ENCODE measurements at regions not wholly inside any gene's neighbourhood (a gene's known extent, or its start where the extent isn't known, plus 50 kb on each side); places are given as distances from the start of the nearest gene placed in this dataset.
A peak's percentile ranks its signal among the peaks of the same experiment; 100 is the strongest.

DNA sequence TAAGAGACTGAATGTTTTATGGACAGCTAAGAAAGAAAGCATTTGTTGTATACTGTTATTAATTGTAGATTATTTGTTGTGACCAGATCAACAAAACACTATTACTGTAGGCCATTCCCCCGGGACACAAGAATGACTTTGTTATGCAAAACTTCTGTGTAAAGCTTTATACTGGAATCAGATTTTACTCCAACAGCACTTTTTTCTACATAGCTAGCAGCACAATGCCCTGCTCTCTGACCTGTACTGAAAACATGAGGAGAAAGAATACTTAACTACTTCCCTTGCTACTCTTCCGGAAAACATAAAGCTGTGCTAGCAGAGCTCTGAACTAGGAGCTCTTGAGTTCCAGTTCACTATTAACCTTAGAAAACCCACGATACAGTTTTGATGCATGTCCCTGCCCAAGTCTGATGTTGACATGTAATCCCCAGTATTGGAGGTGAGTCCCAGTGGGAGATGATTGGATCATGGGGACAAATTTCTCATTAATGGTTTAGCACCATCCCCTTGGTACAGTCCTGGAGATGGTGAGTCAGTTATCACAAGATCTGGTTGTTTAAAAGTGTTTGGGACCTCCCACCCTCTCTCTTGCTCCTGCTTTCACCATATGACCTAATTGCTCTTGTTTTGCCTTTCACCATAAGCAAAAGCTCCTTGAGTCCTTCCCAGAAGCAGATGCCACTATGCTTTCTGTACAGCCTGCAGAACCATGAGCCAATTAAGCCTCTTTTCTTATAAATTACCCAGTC is 601.1 kb upstream of the PIK3C3 start:
- no peak for DNase-seq (ENCODE audit: low read depth)

DNA sequence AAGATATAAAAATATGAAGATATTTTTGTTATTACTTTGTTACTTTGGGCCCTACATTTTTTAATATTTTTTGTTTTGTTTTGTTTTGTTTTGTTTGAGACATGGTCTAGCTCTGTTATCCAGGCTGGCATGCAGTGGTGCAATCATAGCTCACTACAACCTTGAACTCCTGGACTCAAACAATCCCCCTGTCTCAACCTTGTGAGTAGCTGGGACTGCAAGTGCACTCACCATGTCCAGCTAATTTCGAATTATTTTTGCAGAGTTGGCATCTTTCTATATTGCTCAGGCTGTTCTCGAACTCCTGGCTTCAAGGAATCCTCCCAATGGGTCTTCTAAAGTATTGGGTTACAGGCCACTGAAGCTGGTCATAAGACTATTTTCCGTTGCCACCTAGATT is 603.6 kb upstream of the PIK3C3 start:
- no peak for DNase-seq (ENCODE audit: low read depth)

DNA sequence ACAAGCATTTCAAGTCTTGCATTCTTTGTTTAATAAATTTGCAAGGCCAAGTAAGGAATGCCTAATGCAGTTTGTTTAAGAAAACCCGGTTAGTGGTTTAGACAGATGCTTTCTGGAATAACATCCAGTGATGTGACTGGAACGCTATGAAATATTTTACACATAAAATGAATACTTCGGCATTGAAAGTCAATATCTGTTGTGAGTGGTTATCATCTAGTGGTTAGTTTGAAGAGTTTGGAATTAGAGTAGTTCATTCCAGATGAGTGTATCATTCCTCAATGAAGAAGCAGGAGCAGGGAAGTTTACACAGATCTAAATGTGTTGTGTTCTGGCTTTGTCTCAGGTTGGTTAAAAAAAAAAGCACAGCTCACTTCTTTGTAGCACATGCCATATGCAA is 608.0 kb upstream of the PIK3C3 start:
- no peak for DNase-seq (ENCODE audit: low read depth)

DNA sequence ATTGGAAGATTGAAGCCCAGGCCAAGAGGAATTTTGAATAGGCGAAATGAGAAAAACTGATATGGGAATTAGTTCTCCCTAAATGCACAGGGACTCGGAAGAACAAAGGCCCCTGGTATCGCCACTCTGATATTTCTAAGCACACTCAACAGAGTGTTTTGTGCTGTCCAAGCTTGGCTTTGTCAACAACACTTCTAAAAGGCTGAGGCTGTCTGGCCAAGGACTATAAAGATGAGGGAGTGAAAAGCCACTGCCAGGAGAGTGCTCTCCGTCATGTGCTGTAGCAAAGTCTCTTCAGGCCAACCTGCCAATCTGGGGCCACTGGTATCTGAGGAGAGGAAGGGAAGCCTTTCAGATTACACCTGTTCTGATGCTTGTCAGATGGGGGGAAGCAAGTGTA is 611.2 kb upstream of the PIK3C3 start:
- DNase-seq (ENCODE audit: low read depth), result no peak

DNA sequence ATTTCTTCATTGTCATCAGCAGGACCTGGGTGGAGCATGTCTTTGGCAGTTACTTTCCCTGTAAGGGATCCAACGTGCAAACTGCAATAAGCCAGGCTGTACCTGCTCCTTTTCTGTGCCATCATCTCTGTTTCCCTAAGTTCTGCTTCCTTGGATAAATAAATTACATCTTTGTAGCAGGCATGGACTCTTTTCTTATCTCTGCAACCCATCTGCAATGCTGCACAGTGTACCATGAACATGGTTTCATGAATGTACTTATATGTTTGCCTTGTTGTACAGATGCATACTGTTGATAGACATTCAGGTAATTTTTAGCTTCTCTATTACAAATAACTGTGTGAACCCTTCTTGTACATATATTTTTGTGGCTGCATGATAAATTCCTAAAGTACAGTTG is 616.7 kb upstream of the PIK3C3 start:
- no peak for DNase-seq (ENCODE audit: low read depth)

DNA sequence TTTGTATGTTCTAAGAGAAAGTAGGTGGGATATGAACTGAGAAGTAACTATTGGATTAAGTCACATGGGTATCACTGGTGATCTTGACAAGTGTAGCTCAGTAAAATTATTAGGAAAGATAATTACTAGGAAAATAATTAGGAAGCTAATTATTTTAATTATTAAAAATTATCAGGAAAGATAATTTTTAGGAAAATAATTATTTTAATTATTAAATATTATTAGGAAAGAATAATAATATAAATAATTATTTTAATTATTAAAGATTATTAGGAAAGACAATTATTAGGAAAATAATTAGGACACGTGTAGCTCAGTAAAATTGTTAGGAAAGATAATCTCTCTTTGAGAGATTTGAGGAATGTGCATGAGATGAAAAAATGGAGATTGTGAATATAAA is 623.4 kb upstream of the PIK3C3 start:
- no peak for DNase-seq (ENCODE audit: low read depth)

DNA sequence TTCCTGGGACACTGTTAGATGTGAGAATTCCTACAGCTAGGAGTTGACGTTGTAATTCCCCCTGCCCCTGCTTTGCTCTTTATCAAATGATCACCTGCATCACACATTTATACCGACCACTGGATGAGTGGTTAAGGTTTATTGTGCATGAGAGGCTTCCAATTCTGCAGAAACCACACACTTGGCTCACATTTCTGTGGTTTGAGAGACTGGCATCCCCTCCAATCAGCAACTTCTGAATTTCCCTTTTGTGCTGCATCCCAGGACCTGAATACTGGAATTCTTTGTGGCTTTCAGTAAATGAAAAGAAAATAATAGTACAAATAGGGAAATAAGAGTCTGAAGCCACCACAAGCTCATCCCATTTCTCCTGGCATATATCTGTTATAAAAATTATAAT is 628.7 kb upstream of the PIK3C3 start:
- DNase-seq (ENCODE audit: low read depth), result peak; percentile 54

DNA sequence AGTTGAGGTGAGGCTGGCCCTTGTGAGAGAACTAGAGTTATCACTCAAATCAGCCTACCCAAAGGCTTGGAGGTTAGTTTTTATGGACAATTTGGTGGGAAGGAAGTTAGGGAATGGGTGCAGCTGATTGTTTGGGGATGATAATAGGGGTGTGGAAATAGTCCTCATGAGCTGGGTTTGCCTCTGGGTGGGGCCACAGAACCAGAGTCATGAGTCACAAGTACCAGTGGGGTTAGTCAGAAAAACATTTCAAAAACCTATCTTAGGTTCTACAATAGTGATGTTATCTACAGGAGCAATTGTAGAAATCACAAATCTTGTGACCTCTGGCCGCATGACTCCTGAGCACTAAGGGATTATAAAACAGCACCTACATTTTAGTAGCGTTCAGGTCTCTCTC is 630.1 kb upstream of the PIK3C3 start:
- DNase-seq (ENCODE audit: low read depth), result peak; percentile 13

DNA sequence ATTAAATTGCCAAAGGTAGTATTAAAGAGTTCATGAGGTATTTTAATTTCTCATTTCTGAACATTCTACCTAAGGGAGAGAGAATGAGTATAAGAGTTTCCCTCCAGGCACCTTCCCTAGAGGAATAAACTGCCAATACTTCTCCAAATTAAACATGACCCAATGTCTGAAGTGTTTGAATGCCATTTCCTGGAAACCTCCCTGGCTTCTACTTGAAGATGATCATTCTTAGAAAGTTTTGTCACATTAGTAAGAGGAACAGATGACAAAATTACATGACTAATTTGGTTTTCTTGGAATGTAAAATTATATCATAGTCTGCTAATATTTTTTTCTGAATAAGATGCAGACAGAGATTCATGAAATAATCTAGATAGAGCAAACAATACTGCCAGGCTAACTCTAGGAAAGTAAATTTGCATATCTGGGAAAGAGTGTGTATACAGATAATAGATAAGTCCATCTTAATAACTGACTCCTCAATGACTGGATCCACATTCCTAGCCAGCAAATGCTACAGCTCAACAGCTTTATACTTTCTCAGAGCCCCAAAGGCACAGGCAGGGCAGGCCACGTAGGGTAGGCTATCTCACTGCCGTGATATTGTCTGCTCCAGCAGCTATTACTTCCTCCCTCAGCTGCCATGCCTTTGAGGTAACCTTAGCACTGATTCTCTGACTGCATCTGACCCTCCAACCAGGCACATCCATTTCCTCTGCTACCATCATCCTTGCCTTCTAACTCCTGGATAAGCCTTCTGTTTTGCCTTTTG is 630.8 kb upstream of the PIK3C3 start:
- DNase-seq (ENCODE audit: low read depth), result no peak

DNA sequence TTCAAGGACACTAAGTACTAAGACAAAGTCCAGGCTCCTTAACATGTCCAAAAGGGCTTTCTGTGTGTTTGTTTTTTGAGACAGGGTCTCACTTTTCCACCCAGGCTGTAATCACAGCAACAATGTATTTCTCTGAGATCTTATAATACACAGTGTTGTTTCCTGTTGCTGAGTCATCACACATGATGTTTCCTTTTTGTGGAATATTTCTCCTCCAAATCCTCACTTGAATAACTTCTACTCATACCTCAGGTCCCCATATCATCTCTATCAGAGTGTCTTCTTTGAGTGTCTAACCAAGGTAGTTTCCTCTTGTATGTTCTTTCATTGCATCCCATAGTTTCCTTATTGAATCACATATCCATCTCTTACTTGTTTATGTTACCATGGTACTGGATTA is 632.0 kb upstream of the PIK3C3 start:
- DNase-seq (ENCODE audit: low read depth), result no peak

DNA sequence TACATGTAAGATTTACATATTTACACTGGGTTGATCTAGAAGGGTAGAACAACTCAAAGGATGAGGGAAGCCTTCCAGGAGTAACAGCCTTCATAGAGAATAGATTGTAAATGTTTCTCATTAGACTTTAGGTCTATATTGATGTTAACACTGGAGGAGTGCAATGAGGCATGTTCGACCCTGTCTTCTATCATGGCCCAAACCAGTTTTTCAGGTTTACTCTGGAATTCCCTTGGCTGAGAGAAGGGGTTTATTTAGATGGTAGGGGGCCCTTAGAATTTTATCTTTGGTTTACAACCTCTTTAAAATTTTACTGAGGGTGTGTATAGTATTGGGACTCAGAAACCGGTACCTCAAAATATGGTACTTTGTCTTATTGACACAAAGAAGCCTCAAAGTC is 634.9 kb upstream of the PIK3C3 start:
- DNase-seq (ENCODE audit: low read depth), result no peak

DNA sequence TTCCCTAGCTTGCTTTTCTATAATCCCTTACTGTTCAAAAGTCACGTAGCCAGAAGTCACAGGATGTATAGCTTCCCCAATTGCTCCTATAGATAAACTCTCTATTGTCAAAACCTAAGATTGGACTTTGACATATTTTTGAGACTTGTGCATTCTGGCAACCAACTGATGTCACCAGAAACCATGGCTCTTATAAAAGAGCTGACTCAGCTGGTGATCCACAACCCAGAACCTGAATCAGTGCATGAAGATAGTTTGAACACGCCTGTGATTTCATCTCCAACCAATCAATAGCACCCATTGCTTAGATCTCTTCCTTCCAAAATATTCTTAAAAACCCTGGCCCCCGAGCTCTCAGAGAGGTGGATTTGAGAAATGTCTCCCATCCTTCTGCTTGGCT is 639.9 kb upstream of the PIK3C3 start:
- no peak for DNase-seq (ENCODE audit: low read depth)

DNA sequence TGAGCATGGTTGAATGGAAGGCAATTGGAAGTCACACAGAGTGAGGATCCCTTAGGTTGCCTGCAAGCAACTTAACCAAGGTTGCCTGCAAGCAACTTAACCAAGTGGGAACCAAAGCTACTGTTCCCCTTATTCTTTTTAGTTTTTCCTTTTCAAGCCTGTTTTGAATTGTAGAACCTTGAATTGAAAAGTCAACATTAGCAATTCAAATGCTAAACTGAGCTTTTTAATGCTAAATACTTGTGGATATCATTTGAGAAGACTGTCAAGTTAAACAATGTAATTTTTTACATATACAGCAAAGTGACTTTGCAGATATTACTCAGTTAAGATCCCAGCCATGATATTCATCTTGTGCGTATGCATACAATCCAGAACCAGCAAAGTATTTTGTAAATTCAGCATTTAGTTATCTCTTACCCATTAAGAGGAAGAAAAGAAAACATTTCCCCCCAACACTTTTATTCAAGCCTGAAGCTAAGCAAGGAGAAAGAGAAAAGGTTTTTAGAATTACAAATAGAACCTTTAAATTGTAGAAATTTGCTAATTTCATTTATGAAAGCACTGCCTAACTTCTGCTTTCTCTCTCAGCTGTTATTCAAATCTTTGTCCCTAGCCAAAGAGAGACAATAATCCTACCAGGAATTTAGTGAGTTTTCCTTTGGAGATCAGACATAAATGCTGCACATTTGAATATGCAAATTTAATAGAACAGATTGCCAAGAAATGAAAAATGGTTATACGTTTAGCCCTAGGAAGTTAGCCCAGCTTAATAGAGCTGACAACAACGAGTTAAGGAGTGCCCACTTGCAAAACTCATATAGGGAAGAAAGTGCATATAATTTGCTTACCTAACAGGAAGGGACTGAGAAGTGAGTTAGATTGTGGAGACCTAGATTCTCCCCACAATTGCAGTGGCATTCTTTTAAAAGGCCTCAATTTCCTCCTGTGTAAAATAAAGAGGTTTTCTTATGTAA is 643.2 kb upstream of the PIK3C3 start:
- no peak for DNase-seq (ENCODE audit: low read depth)

DNA sequence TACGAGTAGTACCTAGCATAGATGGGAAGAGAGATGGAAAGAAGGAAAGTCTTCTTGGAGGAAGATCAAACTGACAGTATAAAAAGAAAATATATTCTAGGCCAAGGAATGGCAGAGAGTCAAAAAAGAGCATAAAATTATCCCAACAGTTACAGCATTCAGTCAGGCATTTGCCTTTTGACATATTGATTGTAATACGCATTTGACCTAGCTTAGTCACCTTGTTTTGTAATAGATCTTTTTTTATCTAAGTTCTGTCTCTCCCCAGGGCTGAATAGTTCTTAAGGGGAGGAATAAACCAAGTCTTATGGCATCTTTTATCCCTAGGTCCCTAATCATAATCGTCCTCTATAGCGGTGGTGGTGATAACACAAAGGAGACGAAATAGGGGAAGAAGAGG is 657.3 kb upstream of the PIK3C3 start:
- DNase-seq (ENCODE audit: low read depth), result no peak

DNA sequence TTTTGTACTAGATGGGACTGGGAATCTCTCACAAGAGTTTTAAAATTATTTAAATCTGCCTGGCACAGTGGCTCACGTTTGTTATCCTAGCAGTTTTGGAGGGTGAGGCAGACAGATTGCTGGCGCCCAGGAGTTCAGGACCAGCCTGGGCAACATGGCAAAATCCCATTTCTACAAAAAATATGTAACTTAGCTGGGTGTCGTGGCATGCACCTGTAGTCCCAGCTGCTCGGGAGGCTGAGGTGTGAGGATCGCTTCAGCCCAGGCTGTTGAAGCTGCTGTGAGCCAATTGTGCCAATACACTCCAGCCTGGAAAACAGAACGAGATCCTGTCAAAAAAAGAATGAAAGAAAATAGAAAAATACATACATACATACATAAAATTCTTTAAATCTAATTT is 685.7 kb upstream of the PIK3C3 start:
- no peak for DNase-seq (ENCODE audit: low read depth)

DNA sequence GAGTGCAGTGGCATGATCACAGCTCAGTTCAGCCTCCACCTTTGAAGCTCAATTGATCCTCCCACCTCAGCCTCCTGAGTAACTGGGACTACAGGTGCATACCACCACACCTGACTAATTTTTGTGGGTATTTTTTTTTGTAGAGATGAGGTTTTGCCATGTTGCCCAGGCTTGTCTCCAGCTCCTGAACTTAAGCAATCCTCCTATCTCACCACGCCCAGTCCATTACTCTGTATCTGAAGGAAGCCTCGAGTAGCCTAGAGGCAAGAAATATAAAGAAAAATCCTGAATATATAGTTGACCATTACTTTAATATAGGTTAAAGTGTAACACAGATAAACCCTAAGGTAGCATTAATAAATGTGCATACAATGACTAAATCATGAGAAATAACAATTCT is 686.8 kb upstream of the PIK3C3 start:
- DNase-seq (ENCODE audit: low read depth), result no peak

DNA sequence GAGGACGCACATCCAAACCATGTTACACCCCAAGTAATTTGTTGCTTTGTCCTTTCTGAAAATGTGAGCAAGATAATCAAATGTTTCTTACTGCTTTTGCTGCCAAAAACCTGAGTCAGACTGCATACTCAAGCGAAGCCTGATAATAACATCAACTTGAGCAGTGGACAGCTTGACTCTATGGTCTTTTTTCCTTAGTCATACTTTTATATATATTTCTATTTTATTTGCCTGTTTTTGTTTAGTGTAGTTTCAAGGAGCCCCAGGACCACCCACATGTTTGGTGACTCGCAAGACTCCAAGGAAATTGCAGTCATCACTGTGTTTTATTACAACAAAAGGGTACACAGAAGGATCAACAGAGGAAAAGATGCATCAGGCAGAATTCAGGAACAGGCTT is 688.4 kb upstream of the PIK3C3 start:
- DNase-seq (ENCODE audit: low read depth), result no peak

DNA sequence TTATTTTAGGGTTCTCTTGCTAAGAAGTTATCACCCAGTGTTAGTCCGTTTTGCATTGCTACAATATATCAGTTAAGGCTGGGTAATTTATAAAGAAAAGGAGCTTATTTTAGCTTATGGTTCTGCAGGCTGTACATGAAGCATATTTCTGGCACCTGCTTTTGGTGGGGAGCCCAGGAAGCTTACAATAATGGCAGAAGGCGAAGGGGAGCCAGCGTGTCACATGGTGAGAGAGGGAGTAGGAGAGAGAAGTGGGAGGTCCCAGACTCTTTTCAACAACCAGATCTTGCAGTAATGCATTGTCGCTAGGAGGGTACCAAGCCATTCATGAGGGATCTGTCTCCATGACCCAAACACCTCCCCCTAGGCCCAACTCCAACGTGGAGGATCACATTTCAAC is 688.8 kb upstream of the PIK3C3 start:
- DNase-seq (ENCODE audit: low read depth), result no peak

DNA sequence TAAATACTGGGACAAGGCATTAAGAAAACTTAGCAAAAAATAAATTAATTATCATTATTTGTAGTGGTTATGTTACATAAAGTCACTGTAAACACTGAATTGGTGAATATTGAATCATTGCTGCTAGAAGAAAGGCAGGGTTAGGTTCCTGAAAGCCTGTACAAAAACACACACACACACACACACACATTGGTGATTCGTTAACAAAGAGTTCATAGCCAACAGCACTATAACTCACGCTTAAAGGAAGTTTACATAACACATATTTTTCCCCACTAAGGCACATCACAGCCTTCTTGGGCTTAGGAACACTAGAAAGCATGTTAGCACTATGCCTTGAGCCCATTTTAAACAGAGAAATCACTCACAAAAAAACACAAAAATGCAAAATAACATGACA is 690.0 kb upstream of the PIK3C3 start:
- no peak for DNase-seq (ENCODE audit: low read depth)

DNA sequence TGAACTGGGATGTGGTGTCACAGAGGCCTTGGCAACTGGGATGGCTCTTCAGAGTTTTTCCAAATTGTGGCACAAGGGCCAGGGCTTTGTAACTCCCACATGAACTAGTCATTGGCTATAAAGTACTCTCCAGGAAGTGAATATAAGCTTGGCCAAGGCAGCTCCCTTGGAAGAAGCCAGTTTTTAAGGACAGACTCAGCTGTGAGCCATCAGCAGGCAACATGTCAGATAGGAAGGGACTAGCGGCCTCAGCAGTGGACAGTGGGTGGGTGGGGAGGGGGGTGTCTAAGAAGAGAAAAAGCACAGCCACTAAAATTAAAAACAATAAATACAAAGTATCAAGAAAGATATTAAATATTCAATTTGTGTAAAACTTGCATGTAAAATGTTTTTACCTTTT is 691.1 kb upstream of the PIK3C3 start:
- DNase-seq (ENCODE audit: low read depth), result no peak

DNA sequence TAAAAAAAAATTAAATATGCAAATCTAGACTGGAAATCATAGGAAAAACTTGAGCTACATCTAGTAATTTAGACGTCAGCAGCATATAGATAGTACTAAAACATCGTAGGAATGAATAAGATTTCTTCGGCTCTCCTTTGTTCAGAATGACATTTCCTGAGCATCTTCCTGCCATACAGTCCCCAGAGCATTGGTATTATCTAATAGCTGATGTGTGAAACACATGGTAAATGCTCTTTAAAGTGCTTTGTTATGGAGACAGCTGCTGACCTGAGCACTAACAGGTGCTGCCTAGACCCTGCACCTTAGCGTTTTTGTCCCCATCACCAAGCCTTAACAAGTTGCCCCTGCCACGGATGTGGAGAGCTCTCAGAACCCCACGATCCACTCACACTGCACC is 692.3 kb upstream of the PIK3C3 start:
- DNase-seq (ENCODE audit: low read depth), result no peak

DNA sequence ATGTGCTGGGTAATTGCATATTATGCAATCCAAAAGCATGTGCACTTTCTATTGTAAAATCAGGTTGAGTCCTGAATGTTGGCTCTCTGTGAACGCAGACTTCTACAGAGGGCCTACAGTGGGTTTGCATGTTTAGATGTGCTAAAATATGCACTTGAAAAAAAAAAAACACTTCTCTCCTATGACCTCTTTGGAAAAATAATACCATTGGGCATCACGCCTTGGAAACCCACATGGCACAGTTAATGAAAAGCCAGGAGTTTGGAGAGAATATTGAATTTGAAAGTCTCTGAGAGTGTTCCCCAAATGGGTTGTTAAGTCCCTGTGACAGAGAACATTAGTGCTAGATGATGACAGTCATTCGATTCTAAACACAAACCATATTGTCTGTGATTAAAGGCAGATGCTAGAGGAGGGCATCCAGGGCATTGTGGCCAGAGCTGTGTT is 710.4 kb upstream of the PIK3C3 start:
- no peak for DNase-seq (ENCODE audit: low read depth)

All from RPMI7951 (cell line).